ENCODE measurements at regions not wholly inside any gene's neighbourhood (a gene's known extent, or its start where the extent isn't known, plus 50 kb on each side); places are given as distances from the start of the nearest gene placed in this dataset.

DNA sequence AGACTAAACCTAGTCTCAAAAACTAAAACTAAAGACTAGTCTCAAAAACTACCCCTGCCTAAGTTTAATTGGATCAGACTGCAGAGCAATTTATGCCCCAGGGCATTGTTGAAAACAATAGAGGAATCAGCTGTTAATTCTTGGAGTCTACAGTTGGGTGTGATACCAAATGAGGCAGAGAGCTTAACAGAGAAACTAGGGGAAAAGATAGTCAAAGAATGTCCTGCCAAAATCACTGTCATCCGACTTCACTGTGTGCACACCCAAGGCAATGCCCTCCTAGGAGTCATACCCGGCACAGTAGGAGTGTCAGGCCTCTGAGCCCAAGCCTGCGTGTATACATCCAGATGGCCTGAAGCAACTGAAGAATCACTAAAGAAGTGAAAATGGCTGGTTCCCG is 90.5 kb upstream of the TOMM7 start:
- no peak for TF ChIP-seq EZH2 (IDR thresholded peaks at IDR 0.05; ENCODE audit: insufficient read depth, poor library complexity, severe bottlenecking)
- TF ChIP-seq EZH2phosphoT487 (IDR thresholded peaks at IDR 0.05; ENCODE audit: insufficient read depth, low read depth) = no peak
